GM23338 (cell line): ENCODE measurements at regions not wholly inside any gene's neighbourhood (a gene's known extent, or its start where the extent isn't known, plus 50 kb on each side); places are given as distances from the start of the nearest gene placed in this dataset.

Experiments
- ATAC-seq: fragments of 200-7000 bp; cut with Tn5 transposase; 3 replicates; pipeline ENCODE4 v1.9.1; 2020
- DNase-seq: peaks from one replicate; pipeline ENCODE4 v3.0.0-alpha.2; 2015; ENCODE audit warnings: low spot score
- H2AFZ ChIP-seq: fragments of 200-600 bp; sonication (generic); 2 replicates; pipeline ENCODE4 v1.8.0; 2016; ENCODE audit warnings: antibody characterized with exemption, mild to moderate bottlenecking, moderate library complexity
- H3F3A ChIP-seq: fragments of 200-600 bp; sonication (generic); replicated peaks from 2 replicates; pipeline ENCODE4 v1.8.0; 2017; ENCODE audit warnings: antibody characterized with exemption, mixed run types, low read depth
- H3K27ac ChIP-seq: fragments of 200-600 bp; sonication (generic); 2 replicates; pipeline ENCODE4 v1.6.1; 2016; ENCODE audit warnings: low read depth
- H3K27me3 ChIP-seq: fragments of 200-600 bp; sonication (generic); 2 replicates; pipeline ENCODE4 v1.8.0; 2016; ENCODE audit warnings: mild to moderate bottlenecking, mixed run types, moderate library complexity; ENCODE audit not compliant: insufficient read depth
- H3K36me3 ChIP-seq: fragments of 200-600 bp; sonication (generic); 2 replicates; pipeline ENCODE4 v1.8.0; 2016; ENCODE audit warnings: mild to moderate bottlenecking; ENCODE audit not compliant: insufficient read depth
- H3K4me1 ChIP-seq: fragments of 200-600 bp; sonication (generic); 2 replicates; pipeline ENCODE4 v1.8.0; 2016; ENCODE audit warnings: mild to moderate bottlenecking, moderate library complexity; ENCODE audit not compliant: insufficient read depth
- H3K4me2 ChIP-seq: fragments of 200-600 bp; sonication (generic); 2 replicates; pipeline ENCODE4 v1.7.1; 2017; ENCODE audit warnings: mixed run types
- H3K4me3 ChIP-seq: fragments of 200-600 bp; sonication (generic); 2 replicates; pipeline ENCODE4 v1.6.1; 2016; ENCODE audit warnings: mixed run types
- H3K79me2 ChIP-seq: fragments of 200-600 bp; sonication (generic); replicated peaks from 2 replicates; pipeline ENCODE4 v1.8.0; 2017; ENCODE audit warnings: mild to moderate bottlenecking; ENCODE audit not compliant: insufficient read depth
- H3K9me2 ChIP-seq: fragments of 200-600 bp; sonication (generic); 2 replicates; pipeline ENCODE4 v1.8.0; 2017; ENCODE audit not compliant: insufficient read depth
- H4K20me1 ChIP-seq: fragments of 200-600 bp; sonication (generic); replicated peaks from 2 replicates; pipeline ENCODE4 v1.8.0; 2017; ENCODE audit warnings: mild to moderate bottlenecking; ENCODE audit not compliant: insufficient read depth
- H3K27ac Mint-ChIP-seq: 2 replicates; pipeline ENCODE4 v1.8.0; 2020; ENCODE audit warnings: inconsistent platforms, mild to moderate bottlenecking, moderate library complexity, mixed read lengths
- H3K27me3 Mint-ChIP-seq: 3 replicates; pipeline ENCODE4 v1.8.0; 2022; ENCODE audit warnings: low read depth, mild to moderate bottlenecking, moderate library complexity, mixed read lengths, inconsistent platforms; ENCODE audit not compliant: insufficient read depth, poor library complexity
- H3K36me3 Mint-ChIP-seq: 3 replicates; pipeline ENCODE4 v1.8.0; 2021; ENCODE audit warnings: low read depth, mild to moderate bottlenecking, inconsistent platforms, moderate library complexity, mixed read lengths
- H3K4me1 Mint-ChIP-seq: 3 replicates; pipeline ENCODE4 v1.8.0; 2020; ENCODE audit warnings: mild to moderate bottlenecking, inconsistent platforms, mixed read lengths
- H3K4me3 Mint-ChIP-seq: 3 replicates; pipeline ENCODE4 v1.8.0; 2021; ENCODE audit warnings: moderate library complexity, mild to moderate bottlenecking, inconsistent platforms, mixed read lengths
- H3K9me3 Mint-ChIP-seq: 3 replicates; pipeline ENCODE4 v1.8.0; 2020; ENCODE audit warnings: moderate library complexity, mild to moderate bottlenecking, inconsistent platforms, mixed read lengths
- CREB1 ChIP-seq: fragments of 250-450 bp; sonication (Bioruptor Pico); IDR thresholded peaks from 2 replicates; pipeline ENCODE4 v1.5.0; 2020; ENCODE audit warnings: low read depth, mild to moderate bottlenecking, moderate library complexity
- CTCF ChIP-seq, 2 experiments: fragments of 200-600 bp in 1 of 2; sonication (generic) in 1 of 2; conservative IDR thresholded peaks; 2 replicates each; pipeline versions ENCODE4 v1.5.1 to v1.6.1; 2016 to 2017; ENCODE audit warnings: antibody characterized with exemption in 2 of 2, low read depth in 2 of 2, mild to moderate bottlenecking in 2 of 2, moderate library complexity in 1 of 2
- ETS1 ChIP-seq: IDR thresholded peaks from 2 replicates; pipeline ENCODE4 v1.6.1; 2016; ENCODE audit warnings: antibody characterized with exemption
- EZH2 ChIP-seq: fragments of 200-600 bp; sonication (generic); IDR thresholded peaks from one replicate; pipeline ENCODE4 v1.8.0; 2017; ENCODE audit warnings: antibody characterized with exemption, mild to moderate bottlenecking, low read depth; ENCODE audit not compliant: unreplicated experiment
- EZH2phosphoT487 ChIP-seq: fragments of 200-600 bp; sonication (generic); IDR thresholded peaks from one replicate; pipeline ENCODE4 v1.8.1; 2018; ENCODE audit warnings: antibody characterized with exemption; ENCODE audit not compliant: unreplicated experiment
- JUNB ChIP-seq: IDR thresholded peaks from one replicate; pipeline ENCODE4 v1.6.1; 2016; ENCODE audit warnings: antibody characterized with exemption; ENCODE audit not compliant: unreplicated experiment
- NANOG ChIP-seq: IDR thresholded peaks from 2 replicates; pipeline ENCODE4 v1.6.1; 2016; ENCODE audit warnings: antibody characterized with exemption, borderline replicate concordance
- POLR2AphosphoS5 ChIP-seq: IDR thresholded peaks from 2 replicates; pipeline ENCODE4 v1.6.1; 2016; ENCODE audit warnings: antibody characterized with exemption, low read depth
- REST ChIP-seq: IDR thresholded peaks from one replicate; pipeline ENCODE4 v1.6.1; 2018; ENCODE audit warnings: antibody characterized with exemption; ENCODE audit not compliant: unreplicated experiment
- ZNF114 ChIP-seq: fragments of 250-450 bp; sonication (Bioruptor Pico); IDR thresholded peaks from 2 replicates; pipeline ENCODE4 v1.5.0; 2020; ENCODE audit warnings: mild to moderate bottlenecking, moderate library complexity
- ZNF331 ChIP-seq: fragments of 250-450 bp; sonication (Bioruptor Pico); IDR thresholded peaks from 2 replicates; pipeline ENCODE4 v1.5.0; 2020; ENCODE audit warnings: low read depth, mild to moderate bottlenecking, moderate library complexity
- ZNF462 ChIP-seq: fragments of 250-450 bp; sonication (Bioruptor Pico); IDR thresholded peaks from 2 replicates; pipeline ENCODE4 v1.5.0; 2020; ENCODE audit warnings: mild to moderate bottlenecking, moderate library complexity

GRCh38 chrX:40282348-40282747, 184.6 kb upstream of the BCOR start:
- DNase-seq (no peak), ATAC-seq (no peak)
- Mint-ChIP-seq H3K27ac (no peak overlapping the region), H3K4me1 (peaks cover 17% of the 10 kb centered on the region), H3K9me3 (peaks cover 5% of the 10 kb centered on the region; the same call in 2 of the 3 replicates), H3K27me3 (peaks cover 8% of the 10 kb centered on the region), H3K4me3 (no peak overlapping the region), H3K36me3 (peaks cover 4% of the 10 kb centered on the region; the same call in 1 of the 3 replicates)
- TF ChIP-seq POLR2AphosphoS5 (no peak), CTCF (conservative IDR thresholded peaks at IDR 0.05; ENCODE audit: low read depth in 2 of 2) (no peak), JUNB (no peak), ZNF331 (CRISPR knock-in tag) (no peak), ZNF462 (no peak), REST (no peak), EZH2phosphoT487 (no peak), CREB1 (no peak), ETS1 (no peak), ZNF114 (CRISPR knock-in tag) (no peak), NANOG (no peak), EZH2 (no peak)
- Histone ChIP-seq H3K4me1 (no peaks in the 10 kb centered on the region; the same call in 1 of the 2 replicates), H3K79me2 (no peaks in the 10 kb centered on the region), H3K27ac (no peak overlapping the region), H3F3A (no peaks in the 10 kb centered on the region), H3K36me3 (no peaks in the 10 kb centered on the region), H3K27me3 (no peaks in the 10 kb centered on the region), H4K20me1 (no peaks in the 10 kb centered on the region), H3K4me3 (no peak overlapping the region), H2AFZ (no peak overlapping the region), H3K4me2 (no peak overlapping the region), H3K9me2 (no peaks in the 10 kb centered on the region)
